Coronary artery (tissue), 2 donors: ENCODE measurements at regions not wholly inside any gene's neighbourhood (a gene's known extent, or its start where the extent isn't known, plus 50 kb on each side); places are given as distances from the start of the nearest gene placed in this dataset.

Source experiments
- DNase-seq: peaks from one replicate; pipeline ENCODE4 v3.0.0-alpha.2; 2017; ENCODE audit warnings: low spot score
- H3K27ac ChIP-seq, 2 donors: fragments of 200-600 bp; sonication (generic); one replicate each; pipeline ENCODE4 v1.5.1; 2016 to 2019
- H3K4me3 ChIP-seq: fragments of 200-600 bp; sonication (generic); 2 replicates; pipeline ENCODE4 v1.5.1; 2016; ENCODE audit warnings: mild to moderate bottlenecking, moderate library complexity
- CTCF ChIP-seq: fragments of 200-600 bp; sonication (generic); IDR thresholded peaks from one replicate; pipeline ENCODE4 v1.5.1; 2019; ENCODE audit warnings: antibody characterized with exemption

- TF ChIP-seq CTCF: no peak
- Histone ChIP-seq H3K4me3 (no peak overlapping the region), H3K27ac (no peak overlapping the region)
- no peak for DNase-seq
Observed at GRCh38 chr6:126826166-126826714, 292.2 kb upstream of the RSPO3 start.

- no peak overlapping the region for H3K4me3 ChIP-seq
- no peak for DNase-seq
- H3K27ac ChIP-seq: no peak overlapping the region
- TF ChIP-seq CTCF: no peak
Observed at GRCh38 chr6:126831461-126831860, 287.0 kb upstream of the RSPO3 start.

- no peak overlapping the region for H3K4me3 ChIP-seq
- no peak for DNase-seq
- no peak for TF ChIP-seq CTCF
- no peak overlapping the region for H3K27ac ChIP-seq
Observed at GRCh38 chr6:126842769-126843168, 275.7 kb upstream of the RSPO3 start.

GRCh38 chr6:126848119-126848518, 270.4 kb upstream of the RSPO3 start:
- Histone ChIP-seq H3K27ac (no peak overlapping the region), H3K4me3 (no peak overlapping the region)
- no peak for TF ChIP-seq CTCF
- DNase-seq: no peak

- no peak for TF ChIP-seq CTCF
- H3K27ac ChIP-seq: no peak overlapping the region
- no peak for DNase-seq
- H3K4me3 ChIP-seq: no peak overlapping the region
Observed at GRCh38 chr6:126867641-126868040, 250.8 kb upstream of the RSPO3 start.

GRCh38 chr6:126873351-126873750, 245.1 kb upstream of the RSPO3 start:
- no peak for TF ChIP-seq CTCF
- no peak overlapping the region for H3K27ac ChIP-seq
- DNase-seq: no peak
- H3K4me3 ChIP-seq: no peak overlapping the region

- Histone ChIP-seq H3K4me3 (no peak overlapping the region), H3K27ac (no peak overlapping the region)
- no peak for DNase-seq
- TF ChIP-seq CTCF: no peak
Observed at GRCh38 chr6:126873791-126874190, 244.7 kb upstream of the RSPO3 start.
